ENCODE measurements at regions not wholly inside any gene's neighbourhood (a gene's known extent, or its start where the extent isn't known, plus 50 kb on each side); places are given as distances from the start of the nearest gene placed in this dataset.

DNA sequence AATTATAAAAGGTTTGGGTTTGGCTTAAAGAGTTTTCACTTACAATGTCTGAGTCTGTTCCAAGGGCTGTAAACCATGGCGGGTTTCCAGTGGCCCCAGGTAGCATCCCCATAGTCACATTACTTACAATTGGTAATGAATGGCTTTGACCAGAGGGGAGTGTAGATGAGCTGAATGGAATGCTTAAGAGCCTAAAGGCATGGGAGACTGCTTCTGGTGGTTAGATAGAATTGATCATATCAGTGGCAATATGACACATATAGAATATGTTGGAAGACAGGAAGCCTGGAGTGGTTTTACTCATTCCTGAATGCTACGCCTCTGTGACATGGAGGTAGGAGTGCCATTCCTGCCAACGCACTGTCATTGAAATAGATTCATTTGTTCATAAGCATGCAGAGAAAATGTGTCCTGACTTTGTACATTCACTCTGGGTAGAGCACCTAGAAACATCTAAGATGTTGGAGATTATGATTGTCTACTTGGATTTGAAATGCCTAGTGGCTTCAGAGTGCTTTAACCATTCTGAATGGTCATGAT is 183.3 kb downstream of the BLID start:
- H3K36me3 ChIP-seq (ENCODE audit: low read length): no peaks in the 10 kb centered on the region
- no peak overlapping the region for H2AFZ ChIP-seq (ENCODE audit: low read depth, low read length, severe bottlenecking)
- H3K9me3 ChIP-seq (ENCODE audit: insufficient read depth, low read length): no peaks in the 10 kb centered on the region
- H3K9me2 ChIP-seq (replicated peaks; ENCODE audit: insufficient read depth, low read length): no peaks in the 10 kb centered on the region
- no peak overlapping the region for H3K4me2 ChIP-seq (ENCODE audit: low read depth, low read length, poor library complexity, severe bottlenecking)
- H3F3A ChIP-seq (ENCODE audit: insufficient read depth): no peaks in the 10 kb centered on the region
- no peak overlapping the region for H3K27ac ChIP-seq (ENCODE audit: low read depth, low read length)
- H3K27me3 ChIP-seq (ENCODE audit: low read length): no peaks in the 10 kb centered on the region
- TF ChIP-seq EZH2phosphoT487 (conservative IDR thresholded peaks at IDR 0.05; ENCODE audit: low read length) (no peak), CTCF (IDR thresholded peaks at IDR 0.05; ENCODE audit: insufficient read depth, low read length, poor library complexity, severe bottlenecking) (no peak)
- H3K4me3 ChIP-seq (ENCODE audit: insufficient read depth, low read length, poor library complexity, severe bottlenecking): no peak overlapping the region
- no peak overlapping the region for H3K9ac ChIP-seq (ENCODE audit: low read length)
- H3K79me2 ChIP-seq (ENCODE audit: insufficient read depth, low read length): no peaks in the 10 kb centered on the region
- H4K20me1 ChIP-seq (ENCODE audit: low read depth, low read length): no peaks in the 10 kb centered on the region

GRCh38 chr11:121931748-121932352 is 184.2 kb downstream of the BLID start:
- H3K9me2 ChIP-seq (replicated peaks; ENCODE audit: insufficient read depth, low read length): no peaks in the 10 kb centered on the region
- no peak overlapping the region for H2AFZ ChIP-seq (ENCODE audit: low read depth, low read length, severe bottlenecking)
- no peaks in the 10 kb centered on the region for H3K9me3 ChIP-seq (ENCODE audit: insufficient read depth, low read length)
- H3K4me3 ChIP-seq (ENCODE audit: insufficient read depth, low read length, poor library complexity, severe bottlenecking): no peak overlapping the region
- H3K9ac ChIP-seq (ENCODE audit: low read length): no peak overlapping the region
- H3K4me2 ChIP-seq (ENCODE audit: low read depth, low read length, poor library complexity, severe bottlenecking): no peak overlapping the region
- TF ChIP-seq EZH2phosphoT487 (conservative IDR thresholded peaks at IDR 0.05; ENCODE audit: low read length) (no peak), CTCF (IDR thresholded peaks at IDR 0.05; ENCODE audit: insufficient read depth, low read length, poor library complexity, severe bottlenecking) (no peak)
- H3K36me3 ChIP-seq (ENCODE audit: low read length): no peaks in the 10 kb centered on the region
- no peak overlapping the region for H3K27ac ChIP-seq (ENCODE audit: low read depth, low read length)
- H4K20me1 ChIP-seq (ENCODE audit: low read depth, low read length): no peaks in the 10 kb centered on the region
- H3K79me2 ChIP-seq (ENCODE audit: insufficient read depth, low read length): no peaks in the 10 kb centered on the region
- no peaks in the 10 kb centered on the region for H3F3A ChIP-seq (ENCODE audit: insufficient read depth)
- H3K27me3 ChIP-seq (ENCODE audit: low read length): no peaks in the 10 kb centered on the region

GRCh38 chr11:121931121-121931520 is 184.9 kb downstream of the BLID start:
- Histone ChIP-seq H3K27me3 (ENCODE audit: low read length) (no peaks in the 10 kb centered on the region), H3F3A (ENCODE audit: insufficient read depth) (no peaks in the 10 kb centered on the region), H3K79me2 (ENCODE audit: insufficient read depth, low read length) (no peaks in the 10 kb centered on the region), H3K36me3 (ENCODE audit: low read length) (no peaks in the 10 kb centered on the region), H3K4me3 (ENCODE audit: insufficient read depth, low read length, poor library complexity, severe bottlenecking) (no peak overlapping the region), H3K9me3 (ENCODE audit: insufficient read depth, low read length) (no peaks in the 10 kb centered on the region), H3K27ac (ENCODE audit: low read depth, low read length) (no peak overlapping the region), H2AFZ (ENCODE audit: low read depth, low read length, severe bottlenecking) (no peak overlapping the region), H3K9ac (ENCODE audit: low read length) (no peak overlapping the region), H3K9me2 (replicated peaks; ENCODE audit: insufficient read depth, low read length) (no peaks in the 10 kb centered on the region), H4K20me1 (ENCODE audit: low read depth, low read length) (no peaks in the 10 kb centered on the region), H3K4me2 (ENCODE audit: low read depth, low read length, poor library complexity, severe bottlenecking) (no peak overlapping the region)
- no peak for TF ChIP-seq CTCF (IDR thresholded peaks at IDR 0.05; ENCODE audit: insufficient read depth, low read length, poor library complexity, severe bottlenecking)
- no peak for TF ChIP-seq EZH2phosphoT487 (conservative IDR thresholded peaks at IDR 0.05; ENCODE audit: low read length)

Data from SU-DHL-6 (cell line).